ENCODE measurements at regions not wholly inside any gene's neighbourhood (a gene's known extent, or its start where the extent isn't known, plus 50 kb on each side); places are given as distances from the start of the nearest gene placed in this dataset.
"Not testable (repeated sequence)": the region's sequence is repeated elsewhere in the genome, so short reads cannot be mapped to it uniquely, and the experiment has no call there.

GRCh38 chr16:13335879-13336278, 434.5 kb downstream of the SHISA9 start:
- DNase-seq, result no peak
- no peak for ATAC-seq
- intact Hi-C loops (cut with DNase I), result no loop called here

GRCh38 chr16:13336335-13336734, 434.9 kb downstream of the SHISA9 start:
- no peak for ATAC-seq
- intact Hi-C loops (cut with DNase I), result no loop called here
- DNase-seq, result no peak

- intact Hi-C loops (cut with DNase I); DNase-seq; ATAC-seq: not testable (repeated sequence)
Measured at GRCh38 chr16:13336907-13337881, 435.8 kb downstream of the SHISA9 start.

- ATAC-seq (no peak), DNase-seq (no peak)
- intact Hi-C loops (cut with DNase I), result no loop called here
Measured at GRCh38 chr16:13338044-13338443, 436.6 kb downstream of the SHISA9 start.

- ATAC-seq, result no peak
- intact Hi-C loops (cut with DNase I), result no loop called here
- no peak for DNase-seq
Measured at GRCh38 chr16:13342675-13343074, 441.3 kb downstream of the SHISA9 start.

- intact Hi-C loops (cut with DNase I), result no loop called here
- ATAC-seq (no peak), DNase-seq (no peak)
Measured at GRCh38 chr16:13344001-13344400, 442.6 kb downstream of the SHISA9 start.

- no peak for DNase-seq
- intact Hi-C loops (cut with DNase I), result no loop called here
- no peak for ATAC-seq
Measured at GRCh38 chr16:13348416-13348815, 447.0 kb downstream of the SHISA9 start.

- no peak for DNase-seq
- no peak for ATAC-seq
- intact Hi-C loops (cut with DNase I), result no loop called here
Measured at GRCh38 chr16:13350000-13350399, 448.6 kb downstream of the SHISA9 start.

- ATAC-seq (no peak), DNase-seq (no peak)
- intact Hi-C loops (cut with DNase I), result no loop called here
Measured at GRCh38 chr16:13351181-13351580, 449.8 kb downstream of the SHISA9 start.

- intact Hi-C loops (cut with DNase I), result no loop called here
- ATAC-seq, result no peak
Measured at GRCh38 chr16:13351601-13352217, 450.3 kb downstream of the SHISA9 start.

GRCh38 chr16:13352796-13353195, 451.4 kb downstream of the SHISA9 start:
- ATAC-seq; DNase-seq; intact Hi-C loops (cut with DNase I): not testable (repeated sequence)

More at GRCh38 chr16:13351601-13352217, 450.3 kb downstream of the SHISA9 start:
- DNase-seq, result no peak

GRCh38 chr16:13357842-13358241, 456.4 kb downstream of the SHISA9 start:
- DNase-seq; ATAC-seq; intact Hi-C loops (cut with DNase I): not testable (repeated sequence)

- intact Hi-C loops (cut with DNase I), result no loop called here
- ATAC-seq (no peak), DNase-seq (no peak)
Measured at GRCh38 chr16:13359835-13360234, 458.4 kb downstream of the SHISA9 start.

- no peak for ATAC-seq
- no peak for DNase-seq
- intact Hi-C loops (cut with DNase I), result no loop called here
Measured at GRCh38 chr16:13372421-13372820, 471.0 kb downstream of the SHISA9 start.

- ATAC-seq (no peak), DNase-seq (no peak)
- intact Hi-C loops (cut with DNase I), result no loop called here
Measured at GRCh38 chr16:13376174-13376573, 474.8 kb downstream of the SHISA9 start.

GRCh38 chr16:13377143-13377542, 475.7 kb downstream of the SHISA9 start:
- intact Hi-C loops (cut with DNase I), result no loop called here
- ATAC-seq (no peak), DNase-seq (no peak)

- intact Hi-C loops (cut with DNase I), result no loop called here
- no peak for DNase-seq
Measured at GRCh38 chr16:13378151-13378550, 476.8 kb downstream of the SHISA9 start.

GRCh38 chr16:13379266-13379665, 477.9 kb downstream of the SHISA9 start:
- DNase-seq (no peak), ATAC-seq (no peak)
- intact Hi-C loops (cut with DNase I), result no loop called here

More at GRCh38 chr16:13378151-13378550, 476.8 kb downstream of the SHISA9 start:
- no peak for ATAC-seq

- intact Hi-C loops (cut with DNase I); DNase-seq; ATAC-seq: not testable (repeated sequence)
Measured at GRCh38 chr16:13385156-13386040, 484.0 kb downstream of the SHISA9 start.

All from left cardiac atrium (tissue), 4 donors.